AG20443 (cell line): ENCODE measurements at regions not wholly inside any gene's neighbourhood (a gene's known extent, or its start where the extent isn't known, plus 50 kb on each side); places are given as distances from the start of the nearest gene placed in this dataset.

Experiments used
- DNase-seq: peaks from one replicate; pipeline ENCODE4 v3.0.0; 2012; ENCODE audit warnings: low spot score, mixed read lengths

GRCh38 chr21:38930853-38931252 lies 125.1 kb downstream of the ETS2 start:
- peak; percentile 58 for DNase-seq

GRCh38 chr21:38930066-38930465 lies 124.3 kb downstream of the ETS2 start:
- no peak for DNase-seq

GRCh38 chr21:38929652-38930051 lies 123.9 kb downstream of the ETS2 start:
- no peak for DNase-seq

GRCh38 chr21:38929142-38929541 lies 123.4 kb downstream of the ETS2 start:
- no peak for DNase-seq

- no peak for DNase-seq
Measured at GRCh38 chr21:38927776-38928175, 122.0 kb downstream of the ETS2 start.

GRCh38 chr21:38925923-38926322 lies 120.2 kb downstream of the ETS2 start:
- DNase-seq = peak; percentile 91

GRCh38 chr21:38925478-38925877 lies 119.7 kb downstream of the ETS2 start:
- no peak for DNase-seq

- DNase-seq = no peak
Measured at GRCh38 chr21:38924954-38925353, 119.2 kb downstream of the ETS2 start.

- DNase-seq = no peak
Measured at GRCh38 chr21:38923429-38923828, 117.7 kb downstream of the ETS2 start.

- no peak for DNase-seq
Measured at GRCh38 chr21:38922474-38923235, 116.9 kb downstream of the ETS2 start.

- no peak for DNase-seq
Measured at GRCh38 chr21:38921511-38922251, 116.0 kb downstream of the ETS2 start.

- DNase-seq = peak; percentile 61
Measured at GRCh38 chr21:38920631-38921398, 115.1 kb downstream of the ETS2 start.

GRCh38 chr21:38918607-38919346 lies 113.0 kb downstream of the ETS2 start:
- no peak for DNase-seq

- DNase-seq = no peak
Measured at GRCh38 chr21:38917043-38917774, 111.5 kb downstream of the ETS2 start.

GRCh38 chr21:38916214-38916964 lies 110.7 kb downstream of the ETS2 start:
- no peak for DNase-seq

GRCh38 chr21:38915546-38915945 lies 109.8 kb downstream of the ETS2 start:
- no peak for DNase-seq

- DNase-seq = no peak
Measured at GRCh38 chr21:38914528-38915293, 109.0 kb downstream of the ETS2 start.

GRCh38 chr21:38913893-38914527 lies 108.3 kb downstream of the ETS2 start:
- DNase-seq = no peak
